Esophagus muscularis mucosa (tissue), 4 donors: ENCODE measurements at regions not wholly inside any gene's neighbourhood (a gene's known extent, or its start where the extent isn't known, plus 50 kb on each side); places are given as distances from the start of the nearest gene placed in this dataset.

Experiments
- DNase-seq: peaks from one replicate; pipeline ENCODE4 v3.0.0-alpha.2; 2017; ENCODE audit errors: extremely low spot score
- H3K27ac ChIP-seq, 4 donors: fragments of 200-600 bp; sonication (generic); replicated peaks in 1 of 4; 1 replicate in 3 of 4; 2 replicates in 1 of 4; pipeline ENCODE4 v1.5.1; 2016 to 2019; ENCODE audit warnings: mild to moderate bottlenecking in 1 of 4
- H3K27me3 ChIP-seq, 4 donors: fragments of 200-600 bp; sonication (generic); one replicate each; pipeline versions ENCODE4 v1.5.1 to v1.6.0; 2016 to 2019
- H3K36me3 ChIP-seq, 4 donors: fragments of 200-600 bp; sonication (generic); one replicate each; pipeline ENCODE4 v1.5.1; 2016 to 2019
- H3K4me1 ChIP-seq, 4 donors: fragments of 200-600 bp; sonication (generic); one replicate each; pipeline ENCODE4 v1.5.1; 2016 to 2019
- H3K4me3 ChIP-seq, 4 donors: fragments of 200-600 bp; sonication (generic); 1 replicate in 2 of 4; 2 replicates in 2 of 4; pipeline ENCODE4 v1.5.1; 2016 to 2019; ENCODE audit warnings: mild to moderate bottlenecking in 4 of 4, moderate library complexity in 1 of 4
- H3K9me3 ChIP-seq, 4 donors: fragments of 200-600 bp; sonication (generic); 1 replicate in 3 of 4; 2 replicates in 1 of 4; pipeline ENCODE4 v1.5.1; 2016 to 2019
- CTCF ChIP-seq, 3 experiments: fragments of 200-600 bp in 2 of 3; fragments of 450-650 bp in 1 of 3; sonication (generic) in 2 of 3; IDR thresholded peaks; one replicate each; pipeline ENCODE4 v1.5.1; 2017 to 2019; ENCODE audit warnings: antibody characterized with exemption in 3 of 3, mild to moderate bottlenecking in 2 of 3, moderate library complexity in 1 of 3
- EP300 ChIP-seq: sonication (generic); formaldehyde crosslinking; IDR thresholded peaks from one replicate; pipeline ENCODE4 v1.6.1; 2017; ENCODE audit warnings: antibody characterized with exemption
- POLR2A ChIP-seq: fragments of 450-650 bp; IDR thresholded peaks from one replicate; pipeline ENCODE4 v1.6.1; 2017; ENCODE audit warnings: antibody characterized with exemption, moderate library complexity, mild to moderate bottlenecking, low read depth
- POLR2AphosphoS5 ChIP-seq, 2 donors: sonication (generic); formaldehyde crosslinking; IDR thresholded peaks; one replicate each; pipeline ENCODE4 v1.6.1; 2017; ENCODE audit warnings: antibody characterized with exemption in 2 of 2
- WGBS: methylation state at CpG from one replicate; pipeline ENCODE4 v1.1.5; 2018; 5-methylcytosine and 5-hydroxymethylcytosine counted together
- intact Hi-C: fragments of 100-400 bp; cut with DNase I; formaldehyde crosslinking; loops from one replicate; pipeline ENCODE4 v1.15.1; 2023

GRCh38 chr3:151964743-151965142 lies 91.3 kb downstream of the SUCNR1 start:
- Histone ChIP-seq H3K27me3 (no peaks in the 10 kb centered on the region), H3K4me3 (no peak overlapping the region), H3K9me3 (peaks cover 0 to 4% (median 0%) of the 10 kb centered on the region in 4 donors), H3K4me1 (no peaks in the 10 kb centered on the region), H3K36me3 (no peaks in the 10 kb centered on the region), H3K27ac (no peak overlapping the region)
- intact Hi-C loops = no loop called here
- TF ChIP-seq POLR2A = no peak
- no peak for TF ChIP-seq CTCF (IDR thresholded peaks at IDR 0.05)
- no peak for TF ChIP-seq POLR2AphosphoS5 (IDR thresholded peaks at IDR 0.05)
- TF ChIP-seq EP300 = no peak
- no peak for DNase-seq
- WGBS = 100% methylated on average over 1 of the region's 1 CpG

- no peak overlapping the region for H3K4me3 ChIP-seq
- no peak overlapping the region for H3K27ac ChIP-seq
- WGBS = 88% methylated on average over 2 of the region's 2 CpGs
- no peaks in the 10 kb centered on the region for H3K36me3 ChIP-seq
- H3K4me1 ChIP-seq = no peaks in the 10 kb centered on the region
- no peaks in the 10 kb centered on the region for H3K27me3 ChIP-seq
- intact Hi-C loops = no loop called here
- no peak for DNase-seq
- TF ChIP-seq EP300 (no peak), CTCF (IDR thresholded peaks at IDR 0.05) (no peak), POLR2A (no peak), POLR2AphosphoS5 (IDR thresholded peaks at IDR 0.05) (no peak)
- peaks cover 0 to 4% (median 0%) of the 10 kb centered on the region in 4 donors for H3K9me3 ChIP-seq
These were observed 95.7 kb downstream of the SUCNR1 start for GRCh38 chr3:151969026-151969642.

- no peaks in the 10 kb centered on the region for H3K36me3 ChIP-seq
- H3K27ac ChIP-seq = no peak overlapping the region
- TF ChIP-seq POLR2A (no peak), CTCF (IDR thresholded peaks at IDR 0.05) (no peak)
- DNase-seq = no peak
- H3K4me3 ChIP-seq = no peak overlapping the region
- H3K9me3 ChIP-seq = no peaks in the 10 kb centered on the region
- H3K4me1 ChIP-seq = peaks cover 0 to 16% (median 11%) of the 10 kb centered on the region in 4 donors
- intact Hi-C loops = no loop called here
- WGBS = 83% methylated on average over 5 of the region's 5 CpGs
- no peaks in the 10 kb centered on the region for H3K27me3 ChIP-seq
These were observed 98.6 kb downstream of the SUCNR1 start for GRCh38 chr3:151971814-151972579.

GRCh38 chr3:151974067-151974466 lies 100.6 kb downstream of the SUCNR1 start:
- no peak for TF ChIP-seq POLR2AphosphoS5 (IDR thresholded peaks at IDR 0.05)
- no peak for TF ChIP-seq POLR2A
- no peak for TF ChIP-seq CTCF (IDR thresholded peaks at IDR 0.05)
- no peak for TF ChIP-seq EP300
- 70% methylated on average over 3 of the region's 3 CpGs for WGBS
- Histone ChIP-seq H3K4me1 (peaks cover 0 to 16% (median 11%) of the 10 kb centered on the region in 4 donors), H3K9me3 (no peaks in the 10 kb centered on the region), H3K27ac (no peak overlapping the region), H3K36me3 (no peaks in the 10 kb centered on the region), H3K4me3 (no peak overlapping the region), H3K27me3 (no peaks in the 10 kb centered on the region)
- DNase-seq = no peak
- intact Hi-C loops = no loop called here
